GM19452 (cell line): ENCODE measurements at regions not wholly inside any gene's neighbourhood (a gene's known extent, or its start where the extent isn't known, plus 50 kb on each side); places are given as distances from the start of the nearest gene placed in this dataset.
"Not testable (repeated sequence)": the region's sequence is repeated elsewhere in the genome, so short reads cannot be mapped to it uniquely, and the experiment has no call there.

Experiments used
- ATAC-seq: cut with Tn5 transposase; IDR thresholded peaks from one replicate; pipeline ENCODE4 v1.9.1; 2021; ENCODE audit not compliant: unreplicated experiment

GRCh38 chr13:54390841-54391240 is 1362.2 kb downstream of the OLFM4 start:
- no peak for ATAC-seq

GRCh38 chr13:54394085-54394700 is 1365.6 kb downstream of the OLFM4 start:
- no peak for ATAC-seq

DNA sequence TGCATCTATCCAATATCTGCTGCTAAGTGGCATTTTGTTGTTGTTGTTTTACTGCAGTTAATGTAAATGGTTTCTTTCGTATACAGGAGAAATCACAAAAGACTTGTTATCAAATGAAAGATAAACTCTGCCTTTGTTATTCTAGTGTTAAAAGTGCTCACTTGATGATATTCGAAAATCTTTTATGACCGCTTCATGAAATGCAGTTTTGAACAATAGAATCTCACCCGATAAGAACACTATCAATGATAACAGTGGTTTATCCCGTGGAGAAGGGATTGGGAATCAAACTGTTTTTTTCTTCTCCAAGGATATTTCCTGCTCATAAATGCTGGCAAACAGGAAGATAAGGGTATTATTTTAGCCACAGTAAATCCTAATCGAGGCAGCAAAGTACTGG is 1366.3 kb downstream of the OLFM4 start:
- no peak for ATAC-seq

- no peak for ATAC-seq
These were observed 1373.9 kb downstream of the OLFM4 start for GRCh38 chr13:54402495-54402894.

DNA sequence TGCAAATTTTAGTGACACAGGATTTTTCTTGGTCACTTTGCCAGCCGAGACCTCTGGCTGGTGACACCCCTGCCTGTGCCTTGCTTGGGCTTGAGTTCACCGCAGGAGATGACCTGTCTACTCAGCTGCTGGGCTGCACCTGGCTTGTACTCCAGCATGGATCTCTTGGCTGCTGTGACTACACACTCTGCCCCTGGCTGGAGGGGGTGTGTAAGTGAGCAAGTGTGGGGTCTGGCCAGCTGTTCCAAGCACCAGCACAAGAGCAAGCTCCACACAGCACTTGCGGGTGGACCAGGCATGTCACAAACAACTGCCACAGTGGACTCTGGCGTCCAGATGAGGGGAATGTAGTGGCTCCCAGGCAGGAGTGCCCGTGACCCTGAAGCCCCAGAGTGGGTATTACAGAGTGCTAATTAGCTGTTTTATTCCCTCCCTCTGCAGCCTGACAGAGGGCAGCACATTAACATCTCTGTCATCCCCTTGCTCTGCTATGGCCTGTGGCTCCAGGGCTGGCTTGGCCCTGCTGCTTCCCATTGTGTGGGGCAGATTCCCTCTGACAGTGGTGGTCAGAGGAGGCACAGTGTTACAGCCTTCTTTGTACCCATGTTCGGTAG is 1387.2 kb downstream of the OLFM4 start:
- ATAC-seq, result no peak

- not testable (repeated sequence) for ATAC-seq
These were observed 1394.3 kb downstream of the OLFM4 start for GRCh38 chr13:54422946-54423345.

- no peak for ATAC-seq
These were observed 1395.7 kb downstream of the OLFM4 start for GRCh38 chr13:54424344-54424743.

DNA sequence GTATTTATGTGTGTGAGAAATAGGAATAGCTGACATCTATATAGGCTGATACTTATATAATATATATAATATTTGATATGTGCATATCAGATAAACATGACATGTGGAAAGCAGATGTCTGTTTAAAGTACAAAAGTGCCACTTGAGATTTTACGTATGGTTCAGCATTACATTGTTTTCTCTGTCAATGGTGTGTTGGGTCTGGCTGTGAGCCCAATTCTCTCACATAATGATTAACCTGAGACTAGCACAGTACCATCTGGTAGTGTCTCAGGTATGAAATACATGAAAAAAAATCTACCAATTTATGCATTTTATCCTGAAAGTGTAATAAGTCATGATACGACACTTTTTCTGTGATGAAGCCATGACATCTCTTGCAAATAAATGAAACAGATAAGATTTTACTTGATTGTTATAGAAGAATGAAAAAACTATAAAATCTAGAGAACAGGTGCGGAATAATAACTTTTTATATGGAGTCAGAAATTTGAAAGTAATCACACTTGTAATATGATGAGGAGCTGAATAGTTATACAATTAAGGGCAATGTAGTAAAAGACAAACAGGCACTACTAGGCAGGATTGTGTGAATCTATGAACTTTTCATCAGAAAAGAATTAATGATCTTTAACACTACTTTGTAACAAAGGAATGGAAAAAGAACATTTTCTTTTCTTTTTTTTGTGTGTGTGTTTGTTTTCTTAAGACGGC is 1405.0 kb downstream of the OLFM4 start:
- ATAC-seq, result no peak

DNA sequence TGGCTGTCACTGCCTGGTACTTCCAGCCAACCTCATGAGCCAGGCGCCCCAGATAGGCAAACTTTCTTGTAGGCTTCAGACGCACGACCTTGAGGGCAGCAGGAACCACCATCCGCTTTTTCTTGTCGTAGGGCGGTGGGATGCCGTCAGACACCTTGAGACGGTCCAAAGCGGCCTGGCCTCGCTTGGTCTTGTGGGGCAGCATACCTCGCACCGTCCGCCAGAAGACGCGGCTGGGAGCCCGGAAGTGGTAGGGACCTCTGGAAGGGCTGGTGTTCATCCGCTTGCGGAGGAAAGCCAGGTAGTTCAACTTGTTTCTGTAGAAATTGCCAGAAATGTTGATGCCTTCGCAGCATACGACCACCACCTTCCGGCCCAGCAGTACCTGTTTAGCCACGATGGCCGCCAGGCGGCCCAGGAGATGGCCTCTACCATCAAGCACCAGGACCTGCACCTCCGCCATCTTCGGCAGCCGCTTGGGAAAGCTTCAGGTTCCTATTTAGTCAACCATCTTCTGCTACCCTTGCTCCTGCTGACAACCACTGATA is 1412.3 kb downstream of the OLFM4 start:
- ATAC-seq, result not testable (repeated sequence)

GRCh38 chr13:54445453-54445852 is 1416.8 kb downstream of the OLFM4 start:
- no peak for ATAC-seq

GRCh38 chr13:54445865-54446264 is 1417.3 kb downstream of the OLFM4 start:
- ATAC-seq, result no peak

GRCh38 chr13:54449922-54450321 is 1421.3 kb downstream of the OLFM4 start:
- ATAC-seq, result no peak

GRCh38 chr13:54484166-54484565 is 1455.6 kb downstream of the OLFM4 start:
- ATAC-seq, result no peak

DNA sequence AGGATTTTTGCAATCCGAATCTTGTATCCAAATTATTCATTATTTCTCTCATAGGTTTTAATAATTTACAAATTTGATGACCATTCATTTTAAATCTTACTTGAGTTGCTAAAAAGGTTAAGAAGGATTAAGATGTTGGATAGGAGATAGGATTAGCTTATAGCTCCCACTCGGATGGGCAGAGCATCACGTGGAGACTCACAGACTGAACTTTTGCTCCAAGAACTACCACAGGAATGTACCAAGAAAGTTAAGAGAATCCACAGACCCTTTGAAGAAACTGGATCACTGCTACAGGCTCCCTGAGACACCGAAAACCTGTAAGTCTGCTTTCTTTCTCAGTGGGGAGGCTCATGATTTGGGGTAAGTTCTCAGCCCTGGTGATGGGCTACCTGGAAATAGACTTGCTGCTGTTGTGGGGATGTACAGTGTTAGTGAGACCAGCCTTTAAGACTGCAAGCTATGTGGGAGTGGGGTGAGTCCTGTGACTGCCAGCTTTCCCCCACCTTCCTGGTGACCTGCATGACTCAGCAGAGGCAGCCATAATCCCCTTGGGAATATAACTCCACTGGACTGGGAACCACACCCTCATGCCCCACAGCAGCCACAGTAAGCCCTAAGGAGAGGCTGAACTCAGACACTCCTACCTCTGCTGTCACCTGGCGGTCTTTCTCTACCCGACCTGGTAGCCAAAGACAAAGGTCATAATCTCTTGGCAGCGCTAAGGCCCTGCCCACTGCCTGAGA is 1458.0 kb downstream of the OLFM4 start:
- no peak for ATAC-seq

DNA sequence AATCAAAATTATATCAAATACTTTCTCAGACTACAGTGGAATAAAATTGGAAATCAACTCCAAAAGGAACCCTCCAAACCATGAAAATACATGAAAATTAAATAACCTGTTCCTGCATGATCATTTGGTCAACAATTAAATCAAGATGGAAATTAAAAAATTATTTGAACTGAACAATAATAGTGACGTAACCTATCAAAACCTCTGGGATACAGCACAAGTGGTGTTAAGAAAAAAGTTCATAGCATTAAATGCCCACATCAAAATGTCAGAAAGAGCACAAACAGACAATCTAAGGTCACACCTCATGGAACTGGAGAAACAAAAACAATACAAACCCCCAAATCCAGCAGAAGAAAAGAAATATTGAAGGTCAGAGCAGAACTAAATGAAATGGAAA is 1460.7 kb downstream of the OLFM4 start:
- no peak for ATAC-seq

GRCh38 chr13:54492995-54493394 is 1464.4 kb downstream of the OLFM4 start:
- no peak for ATAC-seq

DNA sequence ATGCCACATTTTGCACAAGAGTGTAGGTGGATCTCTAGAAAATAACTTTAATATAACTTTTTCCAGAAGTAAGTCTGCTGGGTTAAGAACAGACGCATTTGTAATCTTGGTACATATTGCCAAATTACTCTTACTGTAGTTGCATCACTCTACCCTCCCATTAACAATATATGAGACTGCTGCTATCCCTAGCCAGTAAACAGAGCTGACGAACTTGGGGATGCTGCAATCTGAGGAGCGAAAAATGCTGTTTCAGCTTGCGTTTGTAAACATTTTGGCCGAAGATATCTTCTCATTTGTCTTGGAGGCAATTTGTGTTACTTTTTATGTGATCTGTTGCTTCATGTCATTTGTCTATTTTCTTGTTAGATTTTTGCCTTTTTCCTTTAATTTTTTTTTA is 1482.8 kb downstream of the OLFM4 start:
- ATAC-seq, result no peak

- ATAC-seq, result no peak
These were observed 1484.6 kb downstream of the OLFM4 start for GRCh38 chr13:54513254-54513653.

DNA sequence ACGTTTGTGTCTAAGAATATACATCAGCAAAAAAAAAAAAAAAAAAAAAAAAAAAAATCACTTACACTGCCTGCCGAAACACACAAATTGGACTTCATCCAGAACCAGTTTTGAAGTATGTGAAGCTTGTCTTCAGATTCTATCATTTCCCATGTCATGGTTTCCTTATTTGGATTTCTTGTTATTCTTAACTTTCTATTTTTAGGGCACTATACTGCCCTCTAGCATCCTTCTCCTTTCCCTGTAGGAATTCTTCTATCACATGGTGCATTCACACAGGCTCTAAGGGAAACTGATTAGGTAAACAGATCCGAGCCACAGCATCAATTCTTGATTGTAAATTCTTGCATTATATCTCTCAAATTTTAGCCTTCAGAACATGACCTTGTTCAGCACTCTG is 1507.5 kb downstream of the OLFM4 start:
- ATAC-seq, result no peak

- ATAC-seq, result no peak
These were observed 1534.7 kb downstream of the OLFM4 start for GRCh38 chr13:54563286-54563685.

DNA sequence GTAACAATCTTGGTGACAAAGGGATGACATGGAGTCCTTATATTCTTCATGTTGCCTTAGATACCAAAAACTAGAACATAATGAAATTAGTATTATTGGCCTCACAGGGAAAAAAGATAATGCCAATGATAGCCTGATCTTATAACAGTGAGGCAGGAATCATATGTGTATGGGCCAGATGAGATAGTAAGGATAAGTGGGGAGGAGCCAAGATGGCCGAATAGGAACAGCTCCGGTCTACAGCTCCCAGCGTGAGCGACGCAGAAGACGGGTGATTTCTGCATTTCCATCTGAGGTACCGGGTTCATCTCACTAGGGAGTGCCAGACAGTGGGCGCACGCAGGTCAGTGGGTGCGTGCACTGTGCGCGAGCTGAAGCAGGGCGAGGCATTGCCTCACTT is 1543.4 kb downstream of the OLFM4 start:
- ATAC-seq, result not testable (repeated sequence)
